Activated naive CD8-positive, alpha-beta T cell treated with anti-CD3 and anti-CD28 coated beads, Interleukin-2, amount 10 ng/mL, durations not matched to agents 7 days and 5 days (primary cell): ENCODE measurements at regions not wholly inside any gene's neighbourhood (a gene's known extent, or its start where the extent isn't known, plus 50 kb on each side); places are given as distances from the start of the nearest gene placed in this dataset.

Experiments
- ATAC-seq: fragments of 150-1000 bp; cut with Tn5 transposase; one replicate; pipeline ENCODE4 v1.10.0; 2021; ENCODE audit warnings: low read depth, moderate library complexity
- POLR2A ChIA-PET: fragments of 350-600 bp; sonication (Branson Sonifier 250); formaldehyde crosslinking; loops from one replicate; lab custom pipeline; 2021; ENCODE audit warnings: antibody characterized with exemption; lab: Charles Lee
- DNase-seq: peaks from one replicate; pipeline ENCODE4 v3.0.0; 2021
- H3K27ac Mint-ChIP-seq: one replicate; pipeline ENCODE4 v1.8.0; 2022; ENCODE audit warnings: mild to moderate bottlenecking, mixed read lengths
- H3K27me3 Mint-ChIP-seq: one replicate; pipeline ENCODE4 v1.8.0; 2022; ENCODE audit warnings: mild to moderate bottlenecking, moderate library complexity, mixed read lengths
- H3K36me3 Mint-ChIP-seq: one replicate; pipeline ENCODE4 v1.8.0; 2021; ENCODE audit warnings: mild to moderate bottlenecking, mixed read lengths
- H3K4me1 Mint-ChIP-seq: one replicate; pipeline ENCODE4 v1.8.0; 2021; ENCODE audit warnings: mixed read lengths
- H3K4me3 Mint-ChIP-seq: one replicate; pipeline ENCODE4 v1.8.0; 2022; ENCODE audit warnings: mild to moderate bottlenecking, moderate library complexity, mixed read lengths
- H3K9me3 Mint-ChIP-seq: one replicate; pipeline ENCODE4 v1.8.0; 2021; ENCODE audit warnings: mixed read lengths

DNA sequence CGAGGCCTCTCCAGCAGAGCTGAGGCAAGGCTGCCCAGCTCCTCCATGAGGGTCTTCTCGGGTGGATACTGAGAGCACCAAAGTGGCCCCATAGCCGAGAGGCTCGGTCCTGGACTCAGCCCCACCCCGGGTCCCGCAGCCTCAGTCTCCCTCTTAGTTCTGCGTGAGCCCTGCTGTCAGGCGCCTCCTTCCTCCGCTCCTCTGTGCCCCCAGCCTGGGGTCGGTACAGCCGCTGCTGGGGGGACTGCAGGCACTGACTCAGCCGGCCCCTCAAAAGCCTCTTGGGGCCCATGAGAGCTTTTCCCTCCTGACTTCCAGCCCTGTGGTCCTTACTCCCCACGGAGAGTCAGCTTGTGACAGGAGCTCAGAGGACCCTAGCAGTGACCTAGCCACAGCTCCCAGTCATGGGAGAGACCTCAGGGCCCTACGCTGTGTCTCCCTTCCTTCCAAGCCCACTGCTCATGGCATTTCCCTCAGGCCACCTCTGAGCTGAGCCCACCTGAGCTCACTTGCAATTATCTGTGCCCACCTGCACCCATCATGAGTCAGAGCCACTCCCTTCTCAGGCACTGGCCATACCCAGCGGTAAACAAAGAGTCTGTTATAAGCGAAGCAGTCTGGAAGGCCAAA lies 295.0 kb upstream of the RTL1 start:
- no peak overlapping the region for H3K4me3 Mint-ChIP-seq

GRCh38 chr14:101199028-101199770 lies 295.7 kb upstream of the RTL1 start:
- ATAC-seq (no peak), DNase-seq (no peak)
- no peak overlapping the region for H3K27ac Mint-ChIP-seq
- no peaks in the 10 kb centered on the region for H3K27me3 Mint-ChIP-seq
- no peaks in the 10 kb centered on the region for H3K36me3 Mint-ChIP-seq
- no peak overlapping the region for H3K4me3 Mint-ChIP-seq
- H3K4me1 Mint-ChIP-seq: no peaks in the 10 kb centered on the region
- POLR2A ChIA-PET: no interaction called here
- H3K9me3 Mint-ChIP-seq: peaks cover 3% of the 10 kb centered on the region

More for the DNA sequence above, 295.0 kb upstream of the RTL1 start:
- POLR2A ChIA-PET: no interaction called here
- no peaks in the 10 kb centered on the region for H3K36me3 Mint-ChIP-seq
- no peak overlapping the region for H3K27ac Mint-ChIP-seq
- ATAC-seq (no peak), DNase-seq (no peak)
- no peaks in the 10 kb centered on the region for H3K4me1 Mint-ChIP-seq
- peaks cover 3% of the 10 kb centered on the region for H3K9me3 Mint-ChIP-seq
- no peaks in the 10 kb centered on the region for H3K27me3 Mint-ChIP-seq

DNA sequence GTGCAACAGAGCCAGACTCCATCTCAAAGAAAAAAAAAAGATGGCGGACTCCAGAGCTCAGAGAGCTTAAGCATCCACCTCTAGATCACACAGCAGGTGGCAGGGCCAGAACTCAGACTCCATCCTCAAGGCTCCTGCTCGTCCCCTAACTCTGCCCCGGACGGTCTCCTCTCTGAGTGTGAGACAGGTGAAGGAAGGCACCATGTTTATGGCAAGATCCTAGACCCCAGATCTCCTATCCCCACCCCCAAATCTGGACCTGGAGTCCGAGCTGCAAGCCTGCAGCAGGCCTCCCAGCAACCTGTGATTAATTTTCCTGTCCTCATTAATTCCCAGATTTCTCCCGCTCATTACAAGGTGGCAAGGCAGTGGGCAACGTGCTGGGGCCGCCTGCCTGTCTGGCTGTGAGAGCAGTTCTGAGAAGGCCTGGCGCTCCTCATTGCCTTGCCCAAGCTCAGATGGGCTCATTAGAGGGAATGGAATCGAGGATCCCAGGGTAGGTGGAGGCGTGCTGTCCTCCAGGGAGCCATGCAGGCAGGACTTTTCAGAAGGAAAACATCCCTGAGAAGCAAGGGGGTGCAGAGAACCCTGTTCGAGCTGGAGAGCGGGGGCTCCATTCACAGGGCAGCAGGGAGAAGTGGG lies 296.6 kb upstream of the RTL1 start:
- POLR2A ChIA-PET: no interaction called here
- DNase-seq: no peak
- peaks cover 6% of the 10 kb centered on the region for H3K9me3 Mint-ChIP-seq
- H3K27ac Mint-ChIP-seq: no peak overlapping the region
- H3K36me3 Mint-ChIP-seq: no peaks in the 10 kb centered on the region
- H3K4me1 Mint-ChIP-seq: no peaks in the 10 kb centered on the region
- ATAC-seq: no peak
- H3K27me3 Mint-ChIP-seq: no peaks in the 10 kb centered on the region
- no peak overlapping the region for H3K4me3 Mint-ChIP-seq

DNA sequence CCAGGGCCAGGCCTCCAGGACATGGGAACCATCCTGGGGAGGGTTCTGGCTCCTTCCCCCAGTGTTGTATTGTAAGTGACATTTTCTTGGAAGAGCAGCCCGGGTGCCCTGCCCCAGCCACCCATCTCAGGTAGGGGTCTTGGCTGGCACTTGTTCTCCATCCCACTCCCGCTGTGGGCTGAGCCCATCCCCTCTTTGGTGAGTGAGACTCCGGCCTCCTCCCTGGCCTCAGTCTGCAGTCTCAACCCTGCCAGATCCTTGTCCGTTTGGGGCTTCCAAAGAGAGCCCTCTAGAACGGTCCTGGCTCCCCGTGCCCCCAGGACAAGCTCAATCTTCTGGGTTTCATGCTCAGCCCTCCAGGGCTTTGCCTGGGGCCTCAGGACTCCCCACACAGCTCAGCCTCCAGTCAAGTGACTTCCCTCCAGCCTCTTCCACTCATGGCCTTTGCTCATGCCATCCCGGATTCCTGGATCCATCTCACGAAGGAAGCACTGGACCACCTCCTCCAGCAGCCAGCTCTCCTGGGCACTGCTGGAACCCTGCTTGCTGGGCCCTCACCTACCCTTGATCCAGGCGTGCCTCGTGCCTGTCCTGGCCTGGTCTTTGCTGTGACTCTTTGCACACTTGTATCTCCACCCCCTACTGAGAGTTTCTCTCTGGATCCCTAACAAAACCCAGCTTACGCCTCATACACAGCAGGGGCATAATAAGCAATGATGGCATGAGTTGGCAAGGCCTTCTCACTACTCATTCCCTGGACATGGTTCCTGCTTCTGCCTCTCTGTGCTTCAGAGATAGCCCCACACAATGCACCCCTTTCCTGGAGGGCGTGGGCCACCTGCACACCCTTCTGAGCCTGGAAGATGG lies 297.4 kb upstream of the RTL1 start:
- DNase-seq: no peak
- H3K4me3 Mint-ChIP-seq: no peak overlapping the region
- H3K36me3 Mint-ChIP-seq: no peaks in the 10 kb centered on the region
- ATAC-seq: no peak
- peaks cover 10% of the 10 kb centered on the region for H3K9me3 Mint-ChIP-seq
- H3K27ac Mint-ChIP-seq: no peak overlapping the region
- H3K4me1 Mint-ChIP-seq: no peaks in the 10 kb centered on the region
- POLR2A ChIA-PET: no interaction called here
- H3K27me3 Mint-ChIP-seq: no peaks in the 10 kb centered on the region

DNA sequence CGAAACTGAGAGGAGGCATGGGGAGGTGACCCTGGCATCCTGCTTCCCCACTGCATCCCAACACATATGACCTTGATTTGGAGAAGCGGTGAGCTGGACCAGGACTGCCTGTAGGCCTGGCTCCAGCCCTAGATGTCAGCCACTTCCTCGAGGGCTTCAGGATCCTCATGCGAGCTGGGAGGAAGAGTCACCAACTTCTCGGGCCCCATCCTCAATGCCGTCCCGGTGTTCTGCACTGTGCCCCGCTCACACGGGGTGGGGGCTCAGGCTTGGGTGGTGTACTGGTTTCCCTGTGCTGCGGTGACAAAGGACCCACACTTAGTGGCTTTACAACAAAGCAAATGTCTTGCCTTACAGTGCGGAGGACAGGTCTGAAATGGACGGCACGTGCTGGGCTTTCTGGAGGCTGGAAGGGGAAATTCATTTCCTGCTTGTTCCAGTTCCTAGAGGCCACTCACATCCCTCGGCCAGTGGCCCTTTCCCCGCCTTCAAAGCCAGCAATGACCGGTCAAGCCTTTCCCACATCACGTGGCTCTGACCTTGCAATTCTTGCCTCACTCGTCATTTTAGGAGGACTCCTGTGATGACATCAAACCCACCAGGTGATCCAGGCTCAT lies 298.1 kb upstream of the RTL1 start:
- Mint-ChIP-seq H3K27me3 (no peaks in the 10 kb centered on the region), H3K27ac (no peak overlapping the region), H3K36me3 (no peaks in the 10 kb centered on the region), H3K4me1 (no peaks in the 10 kb centered on the region), H3K4me3 (no peak overlapping the region), H3K9me3 (peaks cover 13% of the 10 kb centered on the region)
- ATAC-seq: no peak
- POLR2A ChIA-PET: no interaction called here
- DNase-seq: no peak

GRCh38 chr14:101202627-101203404 lies 299.3 kb upstream of the RTL1 start:
- Mint-ChIP-seq H3K27me3 (no peaks in the 10 kb centered on the region), H3K27ac (no peak overlapping the region), H3K9me3 (peaks cover 17% of the 10 kb centered on the region), H3K4me3 (no peak overlapping the region), H3K36me3 (no peaks in the 10 kb centered on the region), H3K4me1 (no peaks in the 10 kb centered on the region)
- ATAC-seq (no peak), DNase-seq (no peak)
- POLR2A ChIA-PET: no interaction called here

DNA sequence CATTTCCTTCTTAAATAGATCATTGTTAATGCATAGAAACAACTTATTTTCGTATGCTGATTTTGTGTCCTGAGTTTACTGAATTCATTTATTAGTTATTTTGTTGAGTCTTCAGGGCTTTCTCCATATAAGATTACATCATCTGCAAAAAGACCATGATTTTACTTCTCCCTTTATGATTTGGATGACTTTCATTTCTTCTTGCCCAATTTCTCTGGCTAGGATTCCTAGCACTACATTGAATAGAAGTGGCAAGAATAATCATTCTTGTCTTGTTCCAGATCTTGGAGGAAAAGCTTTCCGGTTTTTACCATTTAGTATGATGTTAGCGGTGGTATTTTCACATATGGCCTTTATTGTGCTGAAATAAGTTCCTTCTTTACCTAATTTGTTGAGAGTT lies 303.0 kb upstream of the RTL1 start:
- no peak for ATAC-seq
- DNase-seq: no peak
- Mint-ChIP-seq H3K4me3 (no peak overlapping the region), H3K9me3 (peaks cover 27% of the 10 kb centered on the region), H3K4me1 (no peaks in the 10 kb centered on the region), H3K36me3 (no peaks in the 10 kb centered on the region), H3K27ac (no peak overlapping the region), H3K27me3 (no peaks in the 10 kb centered on the region)
- POLR2A ChIA-PET: no interaction called here

DNA sequence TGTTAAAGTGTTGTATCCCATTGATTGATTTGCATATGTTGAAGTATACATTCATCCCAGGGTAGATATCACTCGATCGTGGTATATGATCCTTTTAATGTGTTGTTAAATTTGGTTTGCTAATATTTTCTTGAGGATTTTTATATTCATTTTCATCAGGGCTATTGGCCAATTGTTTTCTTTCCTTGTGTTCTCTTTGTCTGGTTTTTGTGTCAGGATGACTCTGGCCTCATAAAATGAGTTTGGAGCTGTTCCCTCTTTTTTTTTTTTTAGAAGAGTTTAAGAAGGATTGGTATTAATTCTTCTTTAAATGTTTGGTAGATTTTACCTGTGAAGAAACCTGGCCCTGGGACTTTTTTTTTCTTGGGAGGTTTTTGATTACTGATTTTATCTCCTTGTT lies 303.5 kb upstream of the RTL1 start:
- Mint-ChIP-seq H3K36me3 (no peaks in the 10 kb centered on the region), H3K4me1 (no peaks in the 10 kb centered on the region), H3K4me3 (no peak overlapping the region), H3K9me3 (peaks cover 28% of the 10 kb centered on the region), H3K27ac (no peak overlapping the region), H3K27me3 (no peaks in the 10 kb centered on the region)
- POLR2A ChIA-PET: no interaction called here
- ATAC-seq (no peak), DNase-seq (no peak)

DNA sequence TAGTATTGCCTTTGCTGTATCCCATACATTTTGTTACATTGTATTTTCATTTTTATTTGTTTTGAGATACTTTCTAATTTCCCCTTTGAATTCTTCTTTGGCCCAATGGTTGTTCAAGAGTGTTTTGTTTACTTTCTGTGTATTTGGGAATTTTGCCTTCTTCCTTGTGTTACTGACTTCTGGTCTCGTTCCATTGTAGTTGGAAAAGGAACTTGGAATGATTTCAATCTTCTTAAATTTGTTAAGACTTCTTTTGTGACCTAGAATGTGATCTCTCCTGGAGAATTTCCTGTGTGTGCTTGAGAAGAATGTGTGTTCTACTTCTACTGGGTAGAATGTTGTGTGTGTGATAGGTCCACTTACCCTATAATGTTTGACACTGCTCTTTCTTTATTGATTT lies 304.4 kb upstream of the RTL1 start:
- H3K4me3 Mint-ChIP-seq: no peak overlapping the region
- H3K27ac Mint-ChIP-seq: no peak overlapping the region
- DNase-seq: no peak
- no peaks in the 10 kb centered on the region for H3K36me3 Mint-ChIP-seq
- POLR2A ChIA-PET: no interaction called here
- ATAC-seq: no peak
- peaks cover 30% of the 10 kb centered on the region for H3K9me3 Mint-ChIP-seq
- H3K27me3 Mint-ChIP-seq: peaks cover 2% of the 10 kb centered on the region
- H3K4me1 Mint-ChIP-seq: no peaks in the 10 kb centered on the region

DNA sequence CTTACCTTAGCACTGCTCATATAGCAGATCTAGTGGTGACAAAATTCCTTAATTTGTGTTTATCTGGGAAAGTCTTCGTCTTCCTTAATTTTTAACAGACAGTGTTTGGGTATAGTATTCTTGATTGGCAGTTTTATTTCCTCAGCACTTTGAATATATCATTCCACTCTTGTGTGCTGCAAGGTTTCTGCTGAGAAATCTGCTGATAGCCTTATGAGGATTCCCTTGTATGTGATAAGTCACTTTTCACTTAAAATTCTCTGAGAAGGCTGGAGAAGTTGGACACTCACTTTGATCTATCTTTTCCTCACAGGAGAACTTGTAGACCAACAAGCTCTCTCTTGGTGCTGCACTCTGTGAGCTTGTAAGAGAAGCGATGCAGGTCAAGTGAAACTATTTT lies 306.1 kb upstream of the RTL1 start:
- no peak for DNase-seq
- no peak overlapping the region for H3K27ac Mint-ChIP-seq
- ATAC-seq: no peak
- H3K27me3 Mint-ChIP-seq: peaks cover 2% of the 10 kb centered on the region
- H3K36me3 Mint-ChIP-seq: no peaks in the 10 kb centered on the region
- H3K9me3 Mint-ChIP-seq: peaks cover 29% of the 10 kb centered on the region
- no peaks in the 10 kb centered on the region for H3K4me1 Mint-ChIP-seq
- POLR2A ChIA-PET: no interaction called here
- no peak overlapping the region for H3K4me3 Mint-ChIP-seq

DNA sequence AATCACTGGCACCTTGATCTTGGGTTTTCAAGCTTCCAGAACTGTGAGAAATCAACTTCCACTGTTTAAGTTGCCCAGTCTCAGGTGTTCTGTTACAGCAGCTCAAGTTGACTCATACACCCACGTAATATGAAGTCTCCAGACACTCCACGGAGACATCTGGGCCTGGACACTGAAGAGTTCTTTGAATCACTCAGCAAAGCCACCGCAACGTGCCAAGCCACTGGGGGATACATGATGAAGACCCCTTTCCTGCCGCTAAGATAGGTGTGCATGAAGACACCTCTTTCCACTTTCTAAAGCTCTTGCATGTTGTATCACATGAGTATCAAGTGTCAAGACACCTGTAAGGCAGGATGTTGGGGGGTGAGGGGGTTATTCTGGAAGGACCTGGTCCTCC lies 311.7 kb upstream of the RTL1 start:
- peaks cover 3% of the 10 kb centered on the region for H3K27me3 Mint-ChIP-seq
- POLR2A ChIA-PET: no interaction called here
- peaks cover 17% of the 10 kb centered on the region for H3K9me3 Mint-ChIP-seq
- no peaks in the 10 kb centered on the region for H3K4me1 Mint-ChIP-seq
- ATAC-seq (no peak), DNase-seq (no peak)
- H3K4me3 Mint-ChIP-seq: no peak overlapping the region
- no peaks in the 10 kb centered on the region for H3K36me3 Mint-ChIP-seq
- H3K27ac Mint-ChIP-seq: no peak overlapping the region

- no peaks in the 10 kb centered on the region for H3K4me1 Mint-ChIP-seq
- H3K4me3 Mint-ChIP-seq: no peak overlapping the region
- H3K36me3 Mint-ChIP-seq: no peaks in the 10 kb centered on the region
- peaks cover 3% of the 10 kb centered on the region for H3K27me3 Mint-ChIP-seq
- no peak overlapping the region for H3K27ac Mint-ChIP-seq
- POLR2A ChIA-PET: no interaction called here
- ATAC-seq (no peak), DNase-seq (no peak)
- H3K9me3 Mint-ChIP-seq: peaks cover 12% of the 10 kb centered on the region
Measured at GRCh38 chr14:101215927-101216326, 312.4 kb upstream of the RTL1 start.
